ENCODE measurements at regions not wholly inside any gene's neighbourhood (a gene's known extent, or its start where the extent isn't known, plus 50 kb on each side); places are given as distances from the start of the nearest gene placed in this dataset.

- Histone ChIP-seq H3K4me1 (no peaks in the 10 kb centered on the region), H3K4me3 (no peak overlapping the region), H3K27me3 (no peaks in the 10 kb centered on the region), H3K36me3 (no peaks in the 10 kb centered on the region), H3K9me3 (no peaks in the 10 kb centered on the region), H3K27ac (no peak overlapping the region), H3K9ac (ENCODE audit: low read depth in 2 of 2, low read length in 2 of 2) (no peak overlapping the region)
- no peak for TF ChIP-seq CTCF (IDR thresholded peaks at IDR 0.05)
- DNase-seq, result no peak
- intact Hi-C loops (cut with DNase I), result no loop called here
Observed at GRCh38 chr3:145191543-145191942, 969.4 kb downstream of the PLOD2 start.

DNA sequence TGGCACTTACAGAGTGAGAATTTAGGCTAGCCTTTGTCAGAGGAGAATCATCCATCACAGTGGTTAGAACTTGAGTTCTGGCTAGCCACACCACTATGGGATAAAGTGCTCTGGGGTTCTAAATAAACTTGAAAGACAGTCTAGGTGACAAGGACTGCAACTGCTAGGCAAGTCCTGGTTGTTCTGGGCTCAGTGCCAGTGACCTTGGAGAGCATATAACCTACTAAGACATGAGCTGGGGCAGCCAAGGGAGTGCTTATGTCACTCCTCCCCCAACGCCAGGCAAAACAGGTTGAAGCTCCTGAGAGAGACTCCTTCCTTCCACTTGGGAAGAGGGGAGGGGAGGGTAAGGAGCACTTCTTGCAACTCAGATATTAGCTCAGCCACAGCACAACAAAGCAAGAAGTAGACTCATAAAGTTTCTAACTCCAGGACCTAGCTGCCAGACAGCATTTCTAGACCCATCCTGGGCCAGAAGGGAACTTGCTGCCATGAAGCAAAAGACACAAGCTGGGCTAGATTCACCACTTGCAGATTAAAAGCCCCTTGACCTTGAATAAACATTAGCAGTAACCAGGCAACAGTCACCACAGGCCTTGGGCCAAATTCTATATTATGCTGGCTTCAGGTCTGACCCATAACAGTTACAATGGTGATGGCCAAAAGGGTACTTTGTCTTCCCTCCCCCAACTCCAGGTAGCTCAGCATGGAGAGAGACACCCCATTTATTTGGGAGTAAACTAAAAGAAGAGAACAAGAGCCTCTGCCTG, 963.7 kb downstream of the PLOD2 start:
- DNase-seq, result no peak
- Histone ChIP-seq H3K4me3 (no peak overlapping the region), H3K9me3 (no peaks in the 10 kb centered on the region), H3K4me1 (no peaks in the 10 kb centered on the region), H3K27ac (no peak overlapping the region), H3K36me3 (no peaks in the 10 kb centered on the region), H3K27me3 (no peaks in the 10 kb centered on the region), H3K9ac (ENCODE audit: low read depth in 2 of 2, low read length in 2 of 2) (no peak overlapping the region)
- no peak for TF ChIP-seq CTCF (IDR thresholded peaks at IDR 0.05)
- intact Hi-C loops (cut with DNase I), result no loop called here

DNA sequence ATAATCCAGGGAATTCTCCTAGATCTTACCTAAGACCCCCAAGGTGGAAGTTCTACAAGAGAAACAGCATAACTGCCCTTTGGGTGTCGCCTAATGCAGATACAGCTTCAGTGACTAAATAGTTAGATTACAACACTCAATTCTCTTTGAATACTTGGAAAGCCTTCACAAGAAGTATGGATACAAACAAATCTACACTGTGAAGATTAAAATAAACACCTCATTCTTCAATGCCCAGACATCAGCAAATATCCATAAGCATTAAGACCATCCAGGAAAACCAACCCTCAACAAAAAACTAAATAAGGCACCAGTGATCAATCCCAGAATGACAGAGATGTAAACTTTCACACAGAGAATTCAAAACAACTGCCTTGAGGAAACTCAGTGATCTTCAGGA, 963.2 kb downstream of the PLOD2 start:
- Histone ChIP-seq H3K9me3 (no peaks in the 10 kb centered on the region), H3K36me3 (no peaks in the 10 kb centered on the region), H3K9ac (ENCODE audit: low read depth in 2 of 2, low read length in 2 of 2) (no peak overlapping the region), H3K4me1 (no peaks in the 10 kb centered on the region), H3K27ac (no peak overlapping the region), H3K4me3 (no peak overlapping the region), H3K27me3 (no peaks in the 10 kb centered on the region)
- TF ChIP-seq CTCF (IDR thresholded peaks at IDR 0.05), result no peak
- intact Hi-C loops (cut with DNase I), result no loop called here
- no peak for DNase-seq

DNA sequence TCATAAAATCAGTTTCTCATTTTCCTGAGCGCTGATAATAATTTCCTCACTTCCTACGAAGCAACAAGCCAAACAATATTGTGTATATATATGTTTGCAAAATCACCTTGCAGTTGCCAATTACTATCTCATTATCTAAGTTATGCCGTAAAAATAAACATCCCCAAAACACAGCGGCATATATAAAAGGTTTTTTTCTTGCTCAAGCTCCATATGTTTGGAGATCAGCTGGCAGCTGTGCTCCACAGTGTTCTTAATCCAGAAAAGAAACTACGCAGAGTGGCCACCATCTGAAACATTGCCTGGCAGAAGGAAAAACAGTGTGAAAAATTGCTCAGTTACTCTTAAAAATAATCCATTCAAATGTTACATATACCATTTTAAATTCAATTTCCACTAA, 951.4 kb downstream of the PLOD2 start:
- Histone ChIP-seq H3K4me1 (no peaks in the 10 kb centered on the region), H3K9ac (ENCODE audit: low read depth in 2 of 2, low read length in 2 of 2) (no peak overlapping the region), H3K9me3 (no peaks in the 10 kb centered on the region), H3K4me3 (no peak overlapping the region), H3K27me3 (no peaks in the 10 kb centered on the region), H3K27ac (no peak overlapping the region), H3K36me3 (no peaks in the 10 kb centered on the region)
- intact Hi-C loops (cut with DNase I), result no loop called here
- TF ChIP-seq CTCF (IDR thresholded peaks at IDR 0.05), result no peak
- DNase-seq, result no peak

- no peak for TF ChIP-seq CTCF (IDR thresholded peaks at IDR 0.05)
- Histone ChIP-seq H3K9ac (ENCODE audit: low read depth in 2 of 2, low read length in 2 of 2) (no peak overlapping the region), H3K27me3 (no peaks in the 10 kb centered on the region), H3K36me3 (no peaks in the 10 kb centered on the region), H3K9me3 (no peaks in the 10 kb centered on the region), H3K27ac (no peak overlapping the region), H3K4me3 (no peak overlapping the region), H3K4me1 (no peaks in the 10 kb centered on the region)
- DNase-seq, result no peak
- intact Hi-C loops (cut with DNase I), result no loop called here
Observed at GRCh38 chr3:145219355-145220235, 941.4 kb downstream of the PLOD2 start.

Measured in colonic mucosa (tissue), 4 donors.